ENCODE measurements at regions not wholly inside any gene's neighbourhood (a gene's known extent, or its start where the extent isn't known, plus 50 kb on each side); places are given as distances from the start of the nearest gene placed in this dataset.

- no peak for TF ChIP-seq ZNF449 (CRISPR knock-in tag; IDR thresholded peaks at IDR 0.05)
- no peak for TF ChIP-seq ATF7 (IDR thresholded peaks at IDR 0.05)
- TF ChIP-seq, protein P1, sequence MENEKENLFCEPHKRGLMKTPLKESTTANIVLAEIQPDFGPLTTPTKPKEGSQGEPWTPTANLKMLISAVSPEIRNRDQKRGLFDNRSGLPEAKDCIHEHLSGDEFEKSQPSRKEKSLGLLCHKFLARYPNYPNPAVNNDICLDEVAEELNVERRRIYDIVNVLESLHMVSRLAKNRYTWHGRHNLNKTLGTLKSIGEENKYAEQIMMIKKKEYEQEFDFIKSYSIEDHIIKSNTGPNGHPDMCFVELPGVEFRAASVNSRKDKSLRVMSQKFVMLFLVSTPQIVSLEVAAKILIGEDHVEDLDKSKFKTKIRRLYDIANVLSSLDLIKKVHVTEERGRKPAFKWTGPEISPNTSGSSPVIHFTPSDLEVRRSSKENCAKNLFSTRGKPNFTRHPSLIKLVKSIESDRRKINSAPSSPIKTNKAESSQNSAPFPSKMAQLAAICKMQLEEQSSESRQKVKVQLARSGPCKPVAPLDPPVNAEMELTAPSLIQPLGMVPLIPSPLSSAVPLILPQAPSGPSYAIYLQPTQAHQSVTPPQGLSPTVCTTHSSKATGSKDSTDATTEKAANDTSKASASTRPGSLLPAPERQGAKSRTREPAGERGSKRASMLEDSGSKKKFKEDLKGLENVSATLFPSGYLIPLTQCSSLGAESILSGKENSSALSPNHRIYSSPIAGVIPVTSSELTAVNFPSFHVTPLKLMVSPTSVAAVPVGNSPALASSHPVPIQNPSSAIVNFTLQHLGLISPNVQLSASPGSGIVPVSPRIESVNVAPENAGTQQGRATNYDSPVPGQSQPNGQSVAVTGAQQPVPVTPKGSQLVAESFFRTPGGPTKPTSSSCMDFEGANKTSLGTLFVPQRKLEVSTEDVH (IDR thresholded peaks at IDR 0.05; ENCODE audit: low read depth, partially characterized antibody): no peak
- no peak for TF ChIP-seq FOXJ3 (CRISPR knock-in tag; IDR thresholded peaks at IDR 0.05)
Measured at GRCh38 chr9:126097679-126098078, 228.9 kb upstream of the MVB12B start (continued).

- intact Hi-C loops (cut with micrococcal nuclease): no loop called here
- H2AFZ ChIP-seq (ENCODE audit: low read depth, low read length): no peak overlapping the region
- in situ Hi-C loops (cut with MboI): no loop called here
- DNase-seq (ENCODE audit: extremely low read depth in 1 of 4, low spot score in 3 of 4) (no peak), FAIRE-seq (no peak), ATAC-seq (no peak)
- no peaks in the 10 kb centered on the region for H3K9me3 ChIP-seq (replicated peaks; ENCODE audit: control insufficient read depth, insufficient read depth, low read depth, low read length)
- H4K20me1 ChIP-seq (replicated peaks; ENCODE audit: control insufficient read depth, insufficient read depth, low read length): no peaks in the 10 kb centered on the region; the same call in 1 of the 2 replicates
- CTCF ChIA-PET (ENCODE audit: low intra/inter-chr PET ratio): no interaction called here
- WGBS (ENCODE audit: insufficient coverage, low coverage, missing lambda C conversion rate): 3% methylated on average over 5 of the region's 5 CpGs
- H3K4me1 ChIP-seq (replicated peaks in 1 of 2; ENCODE audit: control insufficient read depth in 2 of 2, insufficient read depth in 2 of 2, low read length in 2 of 2): no peaks in the 10 kb centered on the region
- no peak overlapping the region for H3K27ac ChIP-seq (ENCODE audit: extremely low read depth, low read depth, low read length)
- H3K4me3 ChIP-seq: no peak overlapping the region
- H3K36me3 ChIP-seq (ENCODE audit: control insufficient read depth, insufficient read depth, low read length): no peaks in the 10 kb centered on the region
- no peak overlapping the region for H3K9ac ChIP-seq (ENCODE audit: insufficient read depth in 1 of 2, low read depth in 2 of 2, low read length in 2 of 2)
- no TSS peak for BruUV-seq (replicated peaks)
- no peak overlapping the region for H3K4me2 ChIP-seq (ENCODE audit: insufficient read depth, low read length)
- no peaks in the 10 kb centered on the region for H3K9me1 ChIP-seq (ENCODE audit: control insufficient read depth, insufficient read depth, low read length)
- peaks cover 0 to 14% of the 10 kb centered on the region in 2 experiments; a peak in 3 of 5 replicates for H3K27me3 ChIP-seq (ENCODE audit: control insufficient read depth in 2 of 2, insufficient read depth in 2 of 2, low read length in 2 of 2)
- H3K79me2 ChIP-seq (ENCODE audit: control insufficient read depth, insufficient read depth, low read length): no peaks in the 10 kb centered on the region
- POLR2A ChIA-PET: interaction anchor here (0.6 kb wide), 1 partner anchor 11 kb away, joined by 3 read pairs; no protein-coding TSS in a partner anchor
- TF ChIP-seq DPF2 (IDR thresholded peaks at IDR 0.05) (no peak), SAFB (IDR thresholded peaks at IDR 0.05; ENCODE audit: borderline replicate concordance, low read depth, low read length) (no peak), TAF15 (IDR thresholded peaks at IDR 0.05; ENCODE audit: low read depth, low read length) (no peak), DNMT1 (IDR thresholded peaks at IDR 0.05) (no peak), RAD51 (IDR thresholded peaks at IDR 0.05; ENCODE audit: borderline replicate concordance, low read depth) (no peak), ZNF316 (IDR thresholded peaks at IDR 0.05) (no peak), ARID2 (IDR thresholded peaks at IDR 0.05) (no peak)
- TF ChIP-seq, protein P2, sequence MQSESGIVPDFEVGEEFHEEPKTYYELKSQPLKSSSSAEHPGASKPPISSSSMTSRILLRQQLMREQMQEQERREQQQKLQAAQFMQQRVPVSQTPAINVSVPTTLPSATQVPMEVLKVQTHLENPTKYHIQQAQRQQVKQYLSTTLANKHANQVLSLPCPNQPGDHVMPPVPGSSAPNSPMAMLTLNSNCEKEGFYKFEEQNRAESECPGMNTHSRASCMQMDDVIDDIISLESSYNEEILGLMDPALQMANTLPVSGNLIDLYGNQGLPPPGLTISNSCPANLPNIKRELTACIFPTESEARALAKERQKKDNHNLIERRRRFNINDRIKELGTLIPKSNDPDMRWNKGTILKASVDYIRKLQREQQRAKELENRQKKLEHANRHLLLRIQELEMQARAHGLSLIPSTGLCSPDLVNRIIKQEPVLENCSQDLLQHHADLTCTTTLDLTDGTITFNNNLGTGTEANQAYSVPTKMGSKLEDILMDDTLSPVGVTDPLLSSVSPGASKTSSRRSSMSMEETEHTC (IDR thresholded peaks at IDR 0.05): no peak
- TF ChIP-seq, protein P3, sequence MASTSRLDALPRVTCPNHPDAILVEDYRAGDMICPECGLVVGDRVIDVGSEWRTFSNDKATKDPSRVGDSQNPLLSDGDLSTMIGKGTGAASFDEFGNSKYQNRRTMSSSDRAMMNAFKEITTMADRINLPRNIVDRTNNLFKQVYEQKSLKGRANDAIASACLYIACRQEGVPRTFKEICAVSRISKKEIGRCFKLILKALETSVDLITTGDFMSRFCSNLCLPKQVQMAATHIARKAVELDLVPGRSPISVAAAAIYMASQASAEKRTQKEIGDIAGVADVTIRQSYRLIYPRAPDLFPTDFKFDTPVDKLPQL (IDR thresholded peaks at IDR 0.05; ENCODE audit: extremely low read depth, insufficient read length): no peak
- TF ChIP-seq, protein P4, sequence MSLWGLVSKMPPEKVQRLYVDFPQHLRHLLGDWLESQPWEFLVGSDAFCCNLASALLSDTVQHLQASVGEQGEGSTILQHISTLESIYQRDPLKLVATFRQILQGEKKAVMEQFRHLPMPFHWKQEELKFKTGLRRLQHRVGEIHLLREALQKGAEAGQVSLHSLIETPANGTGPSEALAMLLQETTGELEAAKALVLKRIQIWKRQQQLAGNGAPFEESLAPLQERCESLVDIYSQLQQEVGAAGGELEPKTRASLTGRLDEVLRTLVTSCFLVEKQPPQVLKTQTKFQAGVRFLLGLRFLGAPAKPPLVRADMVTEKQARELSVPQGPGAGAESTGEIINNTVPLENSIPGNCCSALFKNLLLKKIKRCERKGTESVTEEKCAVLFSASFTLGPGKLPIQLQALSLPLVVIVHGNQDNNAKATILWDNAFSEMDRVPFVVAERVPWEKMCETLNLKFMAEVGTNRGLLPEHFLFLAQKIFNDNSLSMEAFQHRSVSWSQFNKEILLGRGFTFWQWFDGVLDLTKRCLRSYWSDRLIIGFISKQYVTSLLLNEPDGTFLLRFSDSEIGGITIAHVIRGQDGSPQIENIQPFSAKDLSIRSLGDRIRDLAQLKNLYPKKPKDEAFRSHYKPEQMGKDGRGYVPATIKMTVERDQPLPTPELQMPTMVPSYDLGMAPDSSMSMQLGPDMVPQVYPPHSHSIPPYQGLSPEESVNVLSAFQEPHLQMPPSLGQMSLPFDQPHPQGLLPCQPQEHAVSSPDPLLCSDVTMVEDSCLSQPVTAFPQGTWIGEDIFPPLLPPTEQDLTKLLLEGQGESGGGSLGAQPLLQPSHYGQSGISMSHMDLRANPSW (CRISPR knock-in tag; IDR thresholded peaks at IDR 0.05): no peak
Measured at GRCh38 chr9:126106404-126106803, 220.2 kb upstream of the MVB12B start.

Data from K562 (cell line).